GM19328 (cell line): ENCODE measurements at regions not wholly inside any gene's neighbourhood (a gene's known extent, or its start where the extent isn't known, plus 50 kb on each side); places are given as distances from the start of the nearest gene placed in this dataset.
"Not testable (repeated sequence)": the region's sequence is repeated elsewhere in the genome, so short reads cannot be mapped to it uniquely, and the experiment has no call there.

Experiments used
- ATAC-seq: cut with Tn5 transposase; IDR thresholded peaks from one replicate; pipeline ENCODE4 v1.9.1; 2021; ENCODE audit warnings: mild to moderate bottlenecking, moderate library complexity; ENCODE audit not compliant: unreplicated experiment

GRCh38 chr2:75389271-75389670, 171.5 kb downstream of the EVA1A start:
- ATAC-seq = no peak

- ATAC-seq = no peak
Measured at GRCh38 chr2:75381032-75381431, 179.7 kb downstream of the EVA1A start.

GRCh38 chr2:75379476-75380210, 180.3 kb upstream of the TACR1 start:
- no peak for ATAC-seq

GRCh38 chr2:75375646-75376582, 176.6 kb upstream of the TACR1 start:
- ATAC-seq = no peak

GRCh38 chr2:75374414-75374957, 175.2 kb upstream of the TACR1 start:
- ATAC-seq = not testable (repeated sequence)

- ATAC-seq = no peak
Measured at GRCh38 chr2:75367401-75367800, 168.1 kb upstream of the TACR1 start.

- ATAC-seq = no peak
Measured at GRCh38 chr2:75361486-75361885, 162.2 kb upstream of the TACR1 start.

- no peak for ATAC-seq
Measured at GRCh38 chr2:75360945-75361344, 161.6 kb upstream of the TACR1 start.

GRCh38 chr2:75356865-75357264, 157.5 kb upstream of the TACR1 start:
- no peak for ATAC-seq

- ATAC-seq = no peak
Measured at GRCh38 chr2:75353131-75353530, 153.8 kb upstream of the TACR1 start.

GRCh38 chr2:75348307-75348706, 149.0 kb upstream of the TACR1 start:
- no peak for ATAC-seq

GRCh38 chr2:75344146-75344545, 144.8 kb upstream of the TACR1 start:
- no peak for ATAC-seq

GRCh38 chr2:75342504-75343175, 143.3 kb upstream of the TACR1 start:
- peak; percentile 71 for ATAC-seq

GRCh38 chr2:75340560-75340959, 141.2 kb upstream of the TACR1 start:
- no peak for ATAC-seq

- no peak for ATAC-seq
Measured at GRCh38 chr2:75338461-75338860, 139.1 kb upstream of the TACR1 start.

- ATAC-seq = no peak
Measured at GRCh38 chr2:75337619-75338018, 138.3 kb upstream of the TACR1 start.

- ATAC-seq = no peak
Measured at GRCh38 chr2:75337016-75337415, 137.7 kb upstream of the TACR1 start.

- ATAC-seq = no peak
Measured at GRCh38 chr2:75336451-75336850, 137.1 kb upstream of the TACR1 start.

- no peak for ATAC-seq
Measured at GRCh38 chr2:75334076-75334475, 134.8 kb upstream of the TACR1 start.

GRCh38 chr2:75333646-75334045, 134.3 kb upstream of the TACR1 start:
- ATAC-seq = no peak

- ATAC-seq = no peak
Measured at GRCh38 chr2:75328156-75328555, 128.8 kb upstream of the TACR1 start.
